ENCODE measurements at regions not wholly inside any gene's neighbourhood (a gene's known extent, or its start where the extent isn't known, plus 50 kb on each side); places are given as distances from the start of the nearest gene placed in this dataset.

DNA sequence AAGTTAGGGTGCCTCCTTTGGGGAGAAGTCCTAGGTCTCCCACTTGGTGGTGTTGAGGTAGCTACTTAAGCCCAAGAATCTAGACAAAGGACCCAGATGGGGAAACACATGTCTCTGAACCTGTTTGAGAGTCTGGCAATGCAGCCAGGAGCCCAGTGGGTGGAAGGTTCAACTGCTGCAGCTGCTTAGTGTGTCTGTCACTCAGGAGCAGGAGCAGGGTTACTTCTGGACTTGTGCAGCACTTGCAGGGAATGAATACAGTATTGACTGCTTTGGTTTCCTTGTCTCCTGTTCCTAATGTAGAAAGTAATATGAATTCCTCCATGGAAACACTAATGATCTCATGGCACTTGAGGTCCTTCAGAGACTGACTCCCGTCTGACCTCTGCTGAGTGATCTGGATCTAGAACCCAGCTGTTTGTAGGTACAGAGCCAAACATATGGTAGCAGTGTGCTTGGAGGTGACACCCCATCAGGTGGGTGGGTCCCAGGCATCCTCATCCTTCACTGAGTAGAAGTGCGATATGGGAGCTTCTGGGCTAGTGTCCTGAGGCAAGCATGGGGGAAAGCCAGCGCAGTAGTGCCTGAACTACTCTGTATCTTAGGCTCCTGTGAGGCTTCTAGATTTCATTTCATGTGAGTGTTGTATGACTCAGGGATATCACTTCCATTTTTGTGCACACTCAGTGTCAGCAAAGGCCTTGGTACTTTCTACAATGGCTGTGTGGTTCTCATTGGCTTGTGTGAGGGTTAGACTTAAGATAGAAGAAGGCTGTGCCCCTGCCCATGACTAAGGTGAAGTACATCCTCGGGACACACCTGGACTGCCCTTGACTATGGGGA lies 85.0 kb upstream of the WDR1 start:
- Histone ChIP-seq H3K27ac (no peak overlapping the region), H3K36me3 (no peaks in the 10 kb centered on the region), H3K4me3 (no peak overlapping the region), H3K9me3 (peaks cover 0 to 2% (median 0%) of the 10 kb centered on the region in 4 donors), H3K4me1 (no peaks in the 10 kb centered on the region), H3K27me3 (no peaks in the 10 kb centered on the region)
- no peak for DNase-seq
- TF ChIP-seq POLR2AphosphoS5 (IDR thresholded peaks at IDR 0.05) = no peak
- TF ChIP-seq, protein P1, sequence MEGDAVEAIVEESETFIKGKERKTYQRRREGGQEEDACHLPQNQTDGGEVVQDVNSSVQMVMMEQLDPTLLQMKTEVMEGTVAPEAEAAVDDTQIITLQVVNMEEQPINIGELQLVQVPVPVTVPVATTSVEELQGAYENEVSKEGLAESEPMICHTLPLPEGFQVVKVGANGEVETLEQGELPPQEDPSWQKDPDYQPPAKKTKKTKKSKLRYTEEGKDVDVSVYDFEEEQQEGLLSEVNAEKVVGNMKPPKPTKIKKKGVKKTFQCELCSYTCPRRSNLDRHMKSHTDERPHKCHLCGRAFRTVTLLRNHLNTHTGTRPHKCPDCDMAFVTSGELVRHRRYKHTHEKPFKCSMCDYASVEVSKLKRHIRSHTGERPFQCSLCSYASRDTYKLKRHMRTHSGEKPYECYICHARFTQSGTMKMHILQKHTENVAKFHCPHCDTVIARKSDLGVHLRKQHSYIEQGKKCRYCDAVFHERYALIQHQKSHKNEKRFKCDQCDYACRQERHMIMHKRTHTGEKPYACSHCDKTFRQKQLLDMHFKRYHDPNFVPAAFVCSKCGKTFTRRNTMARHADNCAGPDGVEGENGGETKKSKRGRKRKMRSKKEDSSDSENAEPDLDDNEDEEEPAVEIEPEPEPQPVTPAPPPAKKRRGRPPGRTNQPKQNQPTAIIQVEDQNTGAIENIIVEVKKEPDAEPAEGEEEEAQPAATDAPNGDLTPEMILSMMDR (IDR thresholded peaks at IDR 0.05) = no peak
- TF ChIP-seq POLR2A (IDR thresholded peaks at IDR 0.05) = no peak
- no peak for TF ChIP-seq EP300 (IDR thresholded peaks at IDR 0.05)
- intact Hi-C loops (cut with DNase I) = no loop called here
- 78 to 81% methylated on average over 4 of the region's 4 CpGs for WGBS, 2 donors

DNA sequence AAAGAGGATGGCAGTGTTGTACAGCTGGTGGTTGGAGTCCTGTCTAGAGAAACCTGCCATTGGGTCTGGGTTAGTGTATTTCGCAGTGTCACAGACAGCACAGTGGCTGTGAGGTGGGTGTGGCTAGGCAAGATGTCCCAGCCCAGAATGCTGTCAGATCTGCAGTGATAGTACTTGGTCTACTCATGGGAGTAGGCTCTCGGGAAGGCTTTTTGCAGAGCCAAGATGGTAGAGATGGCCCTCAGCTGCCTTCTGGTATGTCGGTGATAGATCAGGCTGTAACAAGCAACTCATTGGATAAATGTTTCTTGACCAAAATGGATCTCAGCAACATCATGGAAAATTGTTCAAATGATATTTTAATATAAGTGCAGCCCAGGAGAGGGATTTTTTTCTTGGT lies 84.3 kb upstream of the WDR1 start:
- no peaks in the 10 kb centered on the region for H3K36me3 ChIP-seq
- H3K4me3 ChIP-seq = no peak overlapping the region
- intact Hi-C loops (cut with DNase I) = no loop called here
- no peaks in the 10 kb centered on the region for H3K4me1 ChIP-seq
- TF ChIP-seq POLR2A (IDR thresholded peaks at IDR 0.05) (no peak), POLR2AphosphoS5 (IDR thresholded peaks at IDR 0.05) (no peak)
- H3K27me3 ChIP-seq = no peaks in the 10 kb centered on the region
- no peak for DNase-seq
- H3K9me3 ChIP-seq = peaks cover 0 to 2% (median 0%) of the 10 kb centered on the region in 4 donors
- WGBS, 2 donors = 63 to 68% methylated on average over 3 of the region's 3 CpGs
- no peak overlapping the region for H3K27ac ChIP-seq

DNA sequence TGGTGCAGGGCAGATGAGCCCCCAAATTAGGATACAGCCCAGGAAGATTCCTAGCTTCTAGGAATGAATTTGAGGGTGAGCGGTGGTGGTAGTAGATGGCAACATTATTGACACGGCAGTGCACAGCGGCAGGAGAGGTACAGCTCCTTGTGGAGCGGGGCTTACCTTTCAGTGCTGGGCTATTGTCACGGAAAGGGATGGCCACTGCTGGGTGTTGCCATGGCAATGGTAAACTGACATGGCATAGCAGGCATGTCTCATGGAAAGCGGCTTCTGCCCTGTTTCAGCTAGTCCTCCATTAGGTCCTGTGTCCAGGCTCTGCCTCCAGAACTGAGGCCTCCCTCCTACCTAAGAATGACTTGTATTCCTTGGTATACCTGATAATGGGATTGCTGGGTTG lies 81.8 kb upstream of the WDR1 start:
- WGBS, 2 donors = 92 to 96% methylated on average over 6 of the region's 6 CpGs
- Histone ChIP-seq H3K4me1 (no peaks in the 10 kb centered on the region), H3K27ac (no peak overlapping the region), H3K27me3 (no peaks in the 10 kb centered on the region), H3K36me3 (no peaks in the 10 kb centered on the region), H3K9me3 (peaks cover 0 to 2% (median 0%) of the 10 kb centered on the region in 4 donors), H3K4me3 (no peak overlapping the region)
- no peak for DNase-seq
- no peak for TF ChIP-seq POLR2AphosphoS5 (IDR thresholded peaks at IDR 0.05)
- TF ChIP-seq, protein P1 (IDR thresholded peaks at IDR 0.05) = no peak
- TF ChIP-seq POLR2A (IDR thresholded peaks at IDR 0.05) = no peak
- no peak for TF ChIP-seq EP300 (IDR thresholded peaks at IDR 0.05)
- intact Hi-C loops (cut with DNase I) = no loop called here

DNA sequence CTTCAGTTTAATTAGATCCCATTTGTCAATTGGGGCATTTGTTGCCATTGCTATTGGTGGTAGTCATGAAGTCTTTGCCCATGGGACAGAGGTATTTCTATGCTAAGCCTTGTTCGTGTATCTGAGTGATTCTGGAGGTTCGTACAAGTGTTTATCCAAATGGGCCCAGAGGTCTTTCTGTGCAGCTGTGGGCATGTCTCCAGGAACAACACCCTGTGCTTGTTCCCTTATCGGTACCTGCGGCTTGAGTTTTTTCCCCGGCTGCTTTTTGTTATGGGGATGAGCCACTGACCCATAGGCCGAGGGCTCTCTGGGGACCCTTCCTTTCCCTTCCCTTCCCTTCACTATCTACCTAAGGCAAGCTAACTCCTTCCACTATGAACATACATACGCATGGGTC lies 81.4 kb upstream of the WDR1 start:
- Histone ChIP-seq H3K4me1 (no peaks in the 10 kb centered on the region), H3K9me3 (peaks cover 0 to 2% (median 0%) of the 10 kb centered on the region in 4 donors), H3K27me3 (no peaks in the 10 kb centered on the region), H3K27ac (no peak overlapping the region), H3K36me3 (no peaks in the 10 kb centered on the region), H3K4me3 (no peak overlapping the region)
- intact Hi-C loops (cut with DNase I) = no loop called here
- TF ChIP-seq, protein P1 (IDR thresholded peaks at IDR 0.05) = no peak
- TF ChIP-seq POLR2A (IDR thresholded peaks at IDR 0.05) (no peak), EP300 (IDR thresholded peaks at IDR 0.05) (no peak), POLR2AphosphoS5 (IDR thresholded peaks at IDR 0.05) (no peak)
- 95% methylated on average over 7 of the region's 7 CpGs for WGBS, 2 donors
- DNase-seq = no peak

DNA sequence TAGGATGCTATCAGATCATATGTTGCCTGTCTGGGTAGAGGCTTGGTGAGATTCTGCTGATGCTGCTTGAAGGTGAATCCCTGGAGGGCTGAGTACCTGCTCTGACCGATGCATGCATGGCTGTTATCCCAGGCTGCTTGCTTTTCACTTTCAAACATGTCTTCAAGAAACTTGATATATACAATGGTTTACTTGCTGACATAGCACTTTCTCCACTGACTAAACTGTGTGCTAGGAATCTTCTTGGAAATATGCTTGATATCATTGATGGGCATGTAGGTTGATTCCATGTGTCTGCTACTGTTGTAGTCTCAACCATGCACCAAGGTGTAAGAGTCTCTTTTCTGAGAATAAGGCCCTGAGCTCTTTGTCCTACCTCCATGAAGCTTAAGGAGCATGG lies 79.6 kb upstream of the WDR1 start:
- intact Hi-C loops (cut with DNase I) = no loop called here
- no peaks in the 10 kb centered on the region for H3K4me1 ChIP-seq
- 88 to 93% methylated on average over 1 of the region's 1 CpG for WGBS, 2 donors

More for the DNA sequence above, 79.6 kb upstream of the WDR1 start:
- Histone ChIP-seq H3K27me3 (no peaks in the 10 kb centered on the region), H3K27ac (no peak overlapping the region), H3K4me3 (no peak overlapping the region), H3K9me3 (peaks cover 0 to 2% (median 0%) of the 10 kb centered on the region in 4 donors), H3K36me3 (no peaks in the 10 kb centered on the region)
- no peak for TF ChIP-seq POLR2A (IDR thresholded peaks at IDR 0.05)
- no peak for TF ChIP-seq EP300 (IDR thresholded peaks at IDR 0.05)
- TF ChIP-seq, protein P1 (IDR thresholded peaks at IDR 0.05) = no peak
- no peak for TF ChIP-seq POLR2AphosphoS5 (IDR thresholded peaks at IDR 0.05)
- no peak for DNase-seq
